B cell (primary cell): ENCODE measurements at regions not wholly inside any gene's neighbourhood (a gene's known extent, or its start where the extent isn't known, plus 50 kb on each side); places are given as distances from the start of the nearest gene placed in this dataset.

ENCODE experiments used
- ATAC-seq: fragments of 200-7000 bp; cut with Tn5 transposase; one replicate; pipeline ENCODE4 v1.10.0; 2021; ENCODE audit warnings: low read depth, mild to moderate bottlenecking, moderate number of reproducible peaks, moderate library complexity
- CTCF ChIA-PET: fragments of 350-600 bp; sonication (Branson Sonifier 250); formaldehyde crosslinking; loops from one replicate; lab custom pipeline; 2021; ENCODE audit warnings: antibody characterized with exemption, inconsistent platforms; lab: Charles Lee
- POLR2A ChIA-PET: fragments of 350-600 bp; sonication (Branson Sonifier 250); formaldehyde crosslinking; loops from one replicate; lab custom pipeline; 2021; ENCODE audit warnings: antibody characterized with exemption; lab: Charles Lee
- DNase-seq: peaks from one replicate; pipeline ENCODE4 v3.0.0; 2013
- H2AFZ ChIP-seq: 2 replicates; pipeline ENCODE4 v1.6.1; 2012; ENCODE audit warnings: mild to moderate bottlenecking, low read depth, low read length; ENCODE audit not compliant: insufficient read depth, poor library complexity, severe bottlenecking
- H3K27ac ChIP-seq, 2 donors: 1 replicate in 1 of 2; 2 replicates in 1 of 2; pipeline ENCODE4 v1.5.1; 2012 to 2013; ENCODE audit warnings: low read length in 2 of 2, mild to moderate bottlenecking in 2 of 2, moderate library complexity in 1 of 2
- H3K27me3 ChIP-seq, 4 experiments: fragments of 200-600 bp in 1 of 4; sonication (generic) in 1 of 4; replicated peaks in 1 of 4; 1 replicate in 2 of 4; 2 replicates in 2 of 4; pipeline versions ENCODE4 v1.6.1 to v1.7.0; 2013 to 2016; ENCODE audit warnings: low read length in 3 of 4, mild to moderate bottlenecking in 2 of 4, mixed read lengths in 1 of 4, moderate library complexity in 1 of 4; ENCODE audit not compliant: insufficient read depth in 4 of 4, control insufficient read depth in 3 of 4; ENCODE audit errors: control extremely low read depth in 1 of 4
- H3K36me3 ChIP-seq, 2 experiments: replicated peaks in 1 of 2; 1 replicate in 1 of 2; 2 replicates in 1 of 2; pipeline versions ENCODE4 v1.6.1 to v1.7.1; 2013; ENCODE audit warnings: low read length in 1 of 2; ENCODE audit not compliant: insufficient read depth in 2 of 2, control insufficient read depth in 1 of 2; ENCODE audit errors: control extremely low read depth in 1 of 2, extremely low read depth in 1 of 2
- H3K4me1 ChIP-seq, 2 donors: fragments of 200-600 bp in 1 of 2; sonication (generic) in 1 of 2; 1 replicate in 1 of 2; 2 replicates in 1 of 2; pipeline versions ENCODE4 v1.5.1 to v1.6.1; 2013 to 2017; ENCODE audit warnings: low read length in 2 of 2; ENCODE audit not compliant: control insufficient read depth in 2 of 2, insufficient read depth in 2 of 2
- H3K4me2 ChIP-seq: replicated peaks from 2 replicates; pipeline ENCODE3; 2012; ENCODE audit warnings: mild to moderate bottlenecking, low read depth, low read length; ENCODE audit not compliant: poor library complexity, severe bottlenecking
- H3K4me3 ChIP-seq, 5 experiments: fragments of 200-600 bp in 1 of 5; sonication (generic) in 1 of 5; 1 replicate in 3 of 5; 2 replicates in 2 of 5; pipeline versions ENCODE4 v1.5.1 to v1.7.0; 2011 to 2016; ENCODE audit warnings: low read length in 4 of 5, mild to moderate bottlenecking in 4 of 5, low read depth in 2 of 5, control low read depth in 1 of 5, moderate library complexity in 1 of 5; ENCODE audit not compliant: insufficient read depth in 1 of 5; ENCODE audit errors: control extremely low read depth in 1 of 5, extremely low read depth in 1 of 5
- H3K79me2 ChIP-seq: fragments of 200-600 bp; sonication (generic); one replicate; pipeline ENCODE4 v1.6.0; 2016; ENCODE audit warnings: low read length; ENCODE audit not compliant: control insufficient read depth, insufficient read depth
- H3K9ac ChIP-seq: fragments of 200-600 bp; sonication (generic); 2 replicates; pipeline ENCODE4 v1.6.1; 2017; ENCODE audit warnings: mild to moderate bottlenecking, low read length, moderate library complexity
- H3K9me3 ChIP-seq, 3 donors: one replicate each; pipeline versions ENCODE4 v1.6.1 to v1.7.1; 2013; ENCODE audit warnings: low read length in 2 of 3; ENCODE audit not compliant: control insufficient read depth in 2 of 3, insufficient read depth in 1 of 3; ENCODE audit errors: control extremely low read depth in 1 of 3
- H4K20me1 ChIP-seq: 2 replicates; pipeline ENCODE4 v1.6.0; 2012; ENCODE audit warnings: mild to moderate bottlenecking, low read length; ENCODE audit not compliant: insufficient read depth, control insufficient read depth, poor library complexity, severe bottlenecking
- H3K27ac Mint-ChIP-seq: one replicate; pipeline ENCODE4 v1.8.0; 2021; ENCODE audit warnings: mixed read lengths
- H3K27me3 Mint-ChIP-seq: one replicate; pipeline ENCODE4 v1.8.0; 2021; ENCODE audit warnings: mixed read lengths
- H3K4me1 Mint-ChIP-seq: one replicate; pipeline ENCODE4 v1.8.0; 2021; ENCODE audit warnings: mixed read lengths
- H3K4me3 Mint-ChIP-seq: one replicate; pipeline ENCODE4 v1.8.0; 2021; ENCODE audit warnings: mixed read lengths
- H3K9me3 Mint-ChIP-seq: one replicate; pipeline ENCODE4 v1.8.0; 2022; ENCODE audit warnings: mixed read lengths; ENCODE audit not compliant: insufficient read depth
- EZH2 ChIP-seq: IDR thresholded peaks from 2 replicates; pipeline ENCODE4 v1.6.1; 2012; ENCODE audit warnings: borderline replicate concordance, low read depth, mild to moderate bottlenecking, moderate library complexity, low read length; ENCODE audit not compliant: insufficient read depth, poor library complexity, severe bottlenecking
- WGBS: methylation state at CpG from one replicate; pipeline ENCODE4 v1.1.5; 2013; ENCODE audit warnings: missing lambda C conversion rate; ENCODE audit not compliant: insufficient coverage; 5-methylcytosine and 5-hydroxymethylcytosine counted together
- intact Hi-C: fragments of 100-400 bp; cut with micrococcal nuclease; formaldehyde crosslinking; loops from one replicate; pipeline ENCODE4 v1.10.0; 2022
- TF ChIP-seq, protein P1 (sequence below): fragments of 200-600 bp; IDR thresholded peaks from one replicate; pipeline ENCODE4 v1.8.0; 2022; ENCODE audit warnings: antibody characterized with exemption, mild to moderate bottlenecking

GRCh38 chr12:130031571-130032189 is 127.9 kb upstream of the TMEM132D start:
- Mint-ChIP-seq H3K27ac (no peak overlapping the region), H3K9me3 (no peaks in the 10 kb centered on the region), H3K4me3 (no peak overlapping the region), H3K27me3 (peaks cover 6% of the 10 kb centered on the region), H3K4me1 (no peaks in the 10 kb centered on the region)
- Histone ChIP-seq H3K4me3 (no peak overlapping the region), H4K20me1 (no peaks in the 10 kb centered on the region), H3K27me3 (no peaks in the 10 kb centered on the region), H3K27ac (no peak overlapping the region), H3K79me2 (no peaks in the 10 kb centered on the region), H3K9ac (no peak overlapping the region), H3K4me1 (no peaks in the 10 kb centered on the region), H3K9me3 (no peaks in the 10 kb centered on the region), H3K36me3 (no peaks in the 10 kb centered on the region), H2AFZ (no peak overlapping the region), H3K4me2 (no peak overlapping the region)
- TF ChIP-seq, protein P1, sequence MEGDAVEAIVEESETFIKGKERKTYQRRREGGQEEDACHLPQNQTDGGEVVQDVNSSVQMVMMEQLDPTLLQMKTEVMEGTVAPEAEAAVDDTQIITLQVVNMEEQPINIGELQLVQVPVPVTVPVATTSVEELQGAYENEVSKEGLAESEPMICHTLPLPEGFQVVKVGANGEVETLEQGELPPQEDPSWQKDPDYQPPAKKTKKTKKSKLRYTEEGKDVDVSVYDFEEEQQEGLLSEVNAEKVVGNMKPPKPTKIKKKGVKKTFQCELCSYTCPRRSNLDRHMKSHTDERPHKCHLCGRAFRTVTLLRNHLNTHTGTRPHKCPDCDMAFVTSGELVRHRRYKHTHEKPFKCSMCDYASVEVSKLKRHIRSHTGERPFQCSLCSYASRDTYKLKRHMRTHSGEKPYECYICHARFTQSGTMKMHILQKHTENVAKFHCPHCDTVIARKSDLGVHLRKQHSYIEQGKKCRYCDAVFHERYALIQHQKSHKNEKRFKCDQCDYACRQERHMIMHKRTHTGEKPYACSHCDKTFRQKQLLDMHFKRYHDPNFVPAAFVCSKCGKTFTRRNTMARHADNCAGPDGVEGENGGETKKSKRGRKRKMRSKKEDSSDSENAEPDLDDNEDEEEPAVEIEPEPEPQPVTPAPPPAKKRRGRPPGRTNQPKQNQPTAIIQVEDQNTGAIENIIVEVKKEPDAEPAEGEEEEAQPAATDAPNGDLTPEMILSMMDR: peak; percentile 95
- TF ChIP-seq EZH2: no peak
- WGBS: 0% methylated on average over 1 of the region's 12 CpGs
- peak; percentile 51 for DNase-seq
- ChIA-PET POLR2A (no interaction called here), CTCF (interaction anchor here (1.2 to 2.0 kb wide), 4 partner anchors 11 to 18 kb away, joined by 3 to 6 read pairs (median 5); no protein-coding TSS in a partner anchor)
- intact Hi-C loops: no loop called here
- peak; percentile 31 for ATAC-seq

DNA sequence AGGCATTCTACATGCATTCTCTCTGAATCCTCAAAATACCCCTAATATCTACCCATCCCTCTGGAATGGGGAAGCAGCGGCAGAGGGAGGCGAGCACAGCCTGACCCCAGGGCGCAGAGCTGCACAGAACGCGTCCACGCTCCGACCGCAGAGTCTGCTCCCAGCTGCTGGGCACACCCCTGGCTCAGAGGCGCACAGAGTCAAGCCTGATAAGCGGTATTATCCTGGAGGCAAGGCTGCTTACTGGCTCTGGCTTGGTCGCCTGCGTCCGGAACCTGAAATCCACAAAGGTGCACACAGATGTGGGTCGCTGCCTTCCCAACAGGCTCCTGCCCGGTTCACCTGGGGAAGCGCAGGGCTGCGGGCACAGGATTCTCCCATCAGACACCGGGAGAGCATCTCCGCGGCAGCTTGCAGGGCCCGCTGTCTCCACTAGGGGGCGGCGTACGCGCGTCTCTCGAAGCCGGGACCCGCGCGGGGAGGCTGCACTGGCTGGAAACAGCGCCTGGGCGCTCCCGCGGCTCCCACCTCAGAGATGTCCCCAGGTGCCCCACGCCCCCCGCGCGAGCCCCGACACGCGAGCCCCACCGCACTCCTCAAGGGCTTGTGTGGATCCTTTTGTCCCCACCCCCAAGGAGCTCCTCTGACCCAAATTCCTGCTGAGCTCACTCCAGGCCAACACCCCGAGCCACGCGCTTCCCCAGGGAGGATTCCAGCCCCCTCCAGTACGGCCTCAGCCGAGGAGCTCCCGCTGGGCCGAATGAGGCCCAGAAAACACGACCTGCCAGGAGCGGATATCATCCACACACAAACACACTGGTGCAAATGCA is 120.1 kb upstream of the FZD10 start:
- Mint-ChIP-seq H3K27ac (no peak overlapping the region), H3K9me3 (peaks cover 8% of the 10 kb centered on the region), H3K4me1 (no peaks in the 10 kb centered on the region), H3K4me3 (no peak overlapping the region), H3K27me3 (peaks cover 33% of the 10 kb centered on the region)
- Histone ChIP-seq H3K27me3 (peaks cover 0 to 20% (median 3%) of the 10 kb centered on the region in 4 experiments), H3K4me3 (no peak overlapping the region), H3K36me3 (no peaks in the 10 kb centered on the region), H3K27ac (no peak overlapping the region), H3K4me2 (no peak overlapping the region), H4K20me1 (no peaks in the 10 kb centered on the region), H3K4me1 (no peaks in the 10 kb centered on the region), H2AFZ (no peak overlapping the region), H3K9ac (no peak overlapping the region), H3K9me3 (peaks cover 0 to 9% (median 2%) of the 10 kb centered on the region in 3 donors), H3K79me2 (no peaks in the 10 kb centered on the region)
- intact Hi-C loops: no loop called here
- TF ChIP-seq, protein P1: no peak
- TF ChIP-seq EZH2: no peak
- DNase-seq (no peak), ATAC-seq (no peak)
- ChIA-PET CTCF (no interaction called here), POLR2A (no interaction called here)
- 27% methylated on average over 52 of the region's 52 CpGs for WGBS
